Aorta (tissue), 5 donors: ENCODE measurements at regions not wholly inside any gene's neighbourhood (a gene's known extent, or its start where the extent isn't known, plus 50 kb on each side); places are given as distances from the start of the nearest gene placed in this dataset.

ENCODE experiments used
- ATAC-seq: fragments of 200-7000 bp; cut with Tn5 transposase; one replicate; pipeline ENCODE4 v1.9.1; 2022; ENCODE audit warnings: moderate library complexity; ENCODE audit not compliant: low FRiP score
- DNase-seq, 2 donors: peaks; one replicate each; pipeline ENCODE4 v3.0.0-alpha.2; 2020
- H3K27ac ChIP-seq, 2 donors: one replicate each; pipeline ENCODE4 v1.5.1; 2013; ENCODE audit warnings: low read length in 2 of 2, mild to moderate bottlenecking in 2 of 2, moderate library complexity in 2 of 2, control low read depth in 1 of 2, inconsistent platforms in 1 of 2, low read depth in 1 of 2
- H3K27me3 ChIP-seq, 2 donors: one replicate each; pipeline ENCODE4 v1.6.1; 2013; ENCODE audit warnings: control low read depth in 1 of 2, low read length in 1 of 2, mild to moderate bottlenecking in 1 of 2, moderate library complexity in 1 of 2; ENCODE audit not compliant: insufficient read depth in 2 of 2, control insufficient read depth in 1 of 2
- H3K36me3 ChIP-seq, 2 donors: one replicate each; pipeline ENCODE4 v1.6.1; 2013; ENCODE audit warnings: control low read depth in 1 of 2, low read length in 1 of 2, mild to moderate bottlenecking in 1 of 2; ENCODE audit not compliant: insufficient read depth in 2 of 2, control insufficient read depth in 1 of 2
- H3K4me1 ChIP-seq, 2 donors: one replicate each; pipeline ENCODE4 v1.6.1; 2013; ENCODE audit warnings: low read length in 2 of 2, control low read depth in 1 of 2, mild to moderate bottlenecking in 1 of 2, moderate library complexity in 1 of 2; ENCODE audit not compliant: insufficient read depth in 2 of 2, control insufficient read depth in 1 of 2
- H3K4me3 ChIP-seq, 2 donors: one replicate each; pipeline ENCODE4 v1.5.1; 2013; ENCODE audit warnings: low read length in 2 of 2, control low read depth in 1 of 2, mild to moderate bottlenecking in 1 of 2
- H3K9me3 ChIP-seq: one replicate; pipeline ENCODE4 v1.6.1; 2013; ENCODE audit warnings: mild to moderate bottlenecking, low read length; ENCODE audit not compliant: control insufficient read depth
- WGBS, 2 donors: extraction: QIAGEN DNeasy Blood & Tissue Kit; methylation state at CpG; one replicate each; pipeline ENCODE4 v1.1.7; 2013; 5-methylcytosine and 5-hydroxymethylcytosine counted together
- intact Hi-C, 2 donors: fragments of 100-400 bp; cut with DNase I; formaldehyde crosslinking; loops; one replicate each; pipeline versions ENCODE4 v1.14.2 to v1.15.0; 2022
- donor health status: healthy with polysubstance abuse.
- donor health status: Bipolar disorder and iron deficiency.
- donor health status: DM: no; HTN: no; CAD: no.
- donor health status: DM: no; HTN: no; CAD: no.
- donor health status: DM: yes; HTN: yes; CAD: no.

DNA sequence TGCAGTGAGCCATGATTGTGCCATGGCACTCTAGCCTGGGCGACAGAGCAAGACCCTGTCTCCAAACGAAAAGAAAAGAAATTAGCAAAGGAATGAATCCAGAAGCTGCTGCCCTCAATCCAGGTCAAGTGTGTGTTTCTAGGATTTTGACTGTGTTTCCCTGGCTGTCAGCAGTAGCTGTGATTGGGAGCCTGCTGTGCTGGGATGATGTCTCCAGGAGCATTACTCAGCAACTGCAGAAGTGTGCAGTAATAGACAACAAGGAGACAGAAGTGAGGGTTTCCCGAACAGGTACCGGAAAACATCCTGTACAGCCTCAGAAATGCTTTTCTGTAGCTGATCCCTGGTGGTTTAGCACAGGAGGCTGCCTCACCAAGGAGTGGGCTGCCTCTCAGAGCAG is 492.5 kb downstream of the FUT8 start:
- no peaks in the 10 kb centered on the region for H3K4me1 ChIP-seq
- WGBS, 2 donors = 71 to 78% methylated on average over 4 of the region's 4 CpGs
- DNase-seq (no peak), ATAC-seq (no peak)
- no peak overlapping the region for H3K4me3 ChIP-seq
- intact Hi-C loops = no loop called here
- no peaks in the 10 kb centered on the region for H3K27me3 ChIP-seq
- peaks cover 5% of the 10 kb centered on the region for H3K9me3 ChIP-seq
- no peak overlapping the region for H3K27ac ChIP-seq
- no peaks in the 10 kb centered on the region for H3K36me3 ChIP-seq

DNA sequence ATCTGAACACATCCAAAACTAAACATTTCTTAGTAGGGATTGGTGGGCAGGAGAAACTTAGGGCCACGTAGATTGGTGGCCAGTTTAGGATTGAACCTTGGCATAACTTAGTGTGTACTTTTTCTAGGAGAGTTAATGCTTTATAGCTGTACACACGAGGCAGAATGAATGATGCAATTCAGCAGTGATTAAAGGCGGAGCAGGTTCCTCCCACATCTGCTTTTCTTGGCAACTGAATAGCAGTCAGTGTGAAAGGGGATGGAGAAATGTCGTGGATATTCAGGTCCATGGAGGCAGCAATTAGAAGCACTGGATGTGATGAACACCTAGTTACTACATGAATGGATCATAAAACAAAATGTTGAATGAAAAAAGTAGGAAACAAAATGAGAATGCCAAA is 493.8 kb downstream of the FUT8 start:
- no peak overlapping the region for H3K4me3 ChIP-seq
- no peaks in the 10 kb centered on the region for H3K27me3 ChIP-seq
- 46 to 56% methylated on average over 4 of the region's 4 CpGs for WGBS, 2 donors
- H3K36me3 ChIP-seq = no peaks in the 10 kb centered on the region
- ATAC-seq = no peak
- intact Hi-C loops = no loop called here
- no peak for DNase-seq
- H3K9me3 ChIP-seq = peaks cover 2% of the 10 kb centered on the region
- H3K4me1 ChIP-seq = no peaks in the 10 kb centered on the region
- no peak overlapping the region for H3K27ac ChIP-seq

DNA sequence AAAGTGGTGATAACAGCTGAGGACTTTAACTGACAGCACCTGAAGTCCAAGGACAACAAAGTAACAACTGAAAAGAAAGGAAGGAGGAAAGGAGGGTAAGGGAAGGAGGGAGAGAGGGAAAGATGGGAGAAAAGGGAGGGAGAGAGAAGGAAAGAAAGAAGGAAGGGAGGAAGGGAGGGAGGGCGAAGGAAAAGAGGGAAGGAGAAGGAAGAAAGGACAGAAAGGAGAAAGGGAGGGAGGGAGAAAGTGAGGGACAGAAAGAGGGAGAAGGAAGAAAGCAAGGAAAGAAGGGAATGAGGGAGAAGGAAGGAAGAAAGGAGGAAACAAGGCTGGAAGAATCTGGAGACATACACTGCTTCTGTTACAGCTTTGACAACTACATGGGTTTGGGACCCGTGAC is 494.4 kb downstream of the FUT8 start:
- no peak overlapping the region for H3K27ac ChIP-seq
- H3K36me3 ChIP-seq = no peaks in the 10 kb centered on the region
- H3K9me3 ChIP-seq = no peaks in the 10 kb centered on the region
- WGBS, 2 donors = 86 to 88% methylated on average over 2 of the region's 2 CpGs
- no peak overlapping the region for H3K4me3 ChIP-seq
- intact Hi-C loops = no loop called here
- no peak for DNase-seq
- no peaks in the 10 kb centered on the region for H3K27me3 ChIP-seq
- ATAC-seq = no peak
- H3K4me1 ChIP-seq = no peaks in the 10 kb centered on the region

DNA sequence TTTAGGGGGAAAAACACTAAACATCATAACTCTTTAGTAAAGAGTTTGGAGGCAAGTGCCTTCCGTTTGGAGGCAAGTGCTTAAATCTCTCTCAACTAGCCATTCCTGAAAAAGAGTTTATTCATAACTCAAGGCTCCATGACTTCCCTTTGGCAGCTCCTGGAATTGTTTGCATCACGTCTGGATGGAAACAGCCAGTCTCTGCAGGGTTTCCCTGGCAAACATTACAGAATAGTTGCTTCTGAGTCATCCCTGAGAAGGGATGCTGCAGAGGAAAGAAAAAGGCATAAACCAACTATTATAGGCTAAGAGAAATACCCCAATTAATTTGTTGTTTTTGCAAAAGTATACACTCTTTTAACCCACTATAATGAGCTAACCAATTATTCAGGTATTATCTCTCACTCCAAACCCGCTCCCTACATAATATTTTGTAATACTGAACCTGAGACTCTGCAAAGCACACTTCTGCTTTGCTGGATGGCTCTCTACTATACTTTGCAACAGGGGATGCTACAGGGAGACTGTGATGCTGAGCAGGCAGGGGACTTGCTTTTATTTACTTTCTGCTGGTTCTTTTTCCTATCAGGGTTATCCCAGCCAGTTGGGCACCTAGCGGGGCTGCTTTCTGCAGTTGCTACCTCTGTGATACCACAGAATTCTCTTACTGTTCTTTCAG is 497.7 kb downstream of the FUT8 start:
- Histone ChIP-seq H3K27ac (no peak overlapping the region), H3K27me3 (no peaks in the 10 kb centered on the region), H3K36me3 (no peaks in the 10 kb centered on the region), H3K4me1 (no peaks in the 10 kb centered on the region), H3K4me3 (no peak overlapping the region), H3K9me3 (no peaks in the 10 kb centered on the region)
- DNase-seq (no peak), ATAC-seq (no peak)
- intact Hi-C loops = no loop called here
- 52 to 57% methylated on average over 4 of the region's 4 CpGs for WGBS, 2 donors

- intact Hi-C loops = no loop called here
- no peaks in the 10 kb centered on the region for H3K36me3 ChIP-seq
- ATAC-seq (no peak), DNase-seq (no peak)
- H3K4me3 ChIP-seq = no peak overlapping the region
- H3K9me3 ChIP-seq = no peaks in the 10 kb centered on the region
- H3K27me3 ChIP-seq = no peaks in the 10 kb centered on the region
- no peak overlapping the region for H3K27ac ChIP-seq
- no peaks in the 10 kb centered on the region for H3K4me1 ChIP-seq
These were observed 502.6 kb downstream of the FUT8 start for GRCh38 chr14:65915125-65915524.

DNA sequence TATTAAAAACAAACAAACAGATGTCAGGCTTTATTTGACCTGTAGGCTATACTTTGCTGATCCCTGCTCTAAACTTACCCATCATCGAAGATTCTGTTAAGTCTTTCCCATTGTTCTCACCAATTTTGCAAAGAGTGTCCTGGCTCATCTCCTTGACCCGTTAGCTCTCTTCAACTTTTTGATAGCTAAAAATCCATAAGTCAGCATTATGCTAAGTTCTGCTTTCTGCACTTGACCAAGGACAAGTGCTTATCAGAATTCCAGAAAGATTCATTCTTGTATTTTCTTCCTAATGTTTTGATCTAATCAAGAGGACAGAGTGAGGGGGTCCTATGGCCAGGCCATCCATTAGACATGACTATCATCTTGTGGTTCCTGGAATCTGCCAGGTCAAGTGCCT is 503.5 kb downstream of the FUT8 start:
- no peaks in the 10 kb centered on the region for H3K27me3 ChIP-seq
- intact Hi-C loops = no loop called here
- 80 to 83% methylated on average over 2 of the region's 2 CpGs for WGBS, 2 donors
- no peaks in the 10 kb centered on the region for H3K4me1 ChIP-seq
- H3K36me3 ChIP-seq = no peaks in the 10 kb centered on the region
- no peak overlapping the region for H3K27ac ChIP-seq
- DNase-seq = no peak
- no peak for ATAC-seq
- no peak overlapping the region for H3K4me3 ChIP-seq
- no peaks in the 10 kb centered on the region for H3K9me3 ChIP-seq

GRCh38 chr14:65920996-65921395 is 508.5 kb downstream of the FUT8 start:
- Histone ChIP-seq H3K27me3 (no peaks in the 10 kb centered on the region), H3K36me3 (no peaks in the 10 kb centered on the region), H3K9me3 (no peaks in the 10 kb centered on the region), H3K4me3 (no peak overlapping the region), H3K27ac (no peak overlapping the region), H3K4me1 (no peaks in the 10 kb centered on the region)
- DNase-seq (no peak), ATAC-seq (no peak)
- 68 to 76% methylated on average over 2 of the region's 2 CpGs for WGBS, 2 donors
- intact Hi-C loops = no loop called here

DNA sequence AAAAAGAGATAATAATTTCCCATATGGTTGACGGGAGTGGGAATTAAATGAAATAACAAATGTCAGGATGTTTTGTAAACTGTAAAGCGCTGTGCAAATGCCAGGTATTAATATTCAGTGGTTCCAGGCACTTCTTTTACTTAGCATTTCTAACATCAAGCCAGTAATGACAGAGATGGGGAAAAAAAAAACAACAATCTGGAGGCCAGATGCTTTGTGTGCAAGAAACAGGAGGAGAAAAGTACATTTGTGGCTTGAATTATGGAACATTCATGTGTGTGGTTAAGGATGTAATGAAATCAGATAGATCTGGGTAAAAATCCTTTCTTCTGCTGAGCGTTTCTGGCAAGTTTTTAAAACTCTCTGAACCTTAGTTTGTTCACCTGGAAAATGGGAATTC is 509.6 kb downstream of the FUT8 start:
- H3K36me3 ChIP-seq = no peaks in the 10 kb centered on the region
- no peak overlapping the region for H3K27ac ChIP-seq
- no peaks in the 10 kb centered on the region for H3K4me1 ChIP-seq
- DNase-seq (no peak), ATAC-seq (no peak)
- no peak overlapping the region for H3K4me3 ChIP-seq
- H3K27me3 ChIP-seq = no peaks in the 10 kb centered on the region
- no peaks in the 10 kb centered on the region for H3K9me3 ChIP-seq
- 74 to 83% methylated on average over 3 of the region's 3 CpGs for WGBS, 2 donors
- intact Hi-C loops = no loop called here

DNA sequence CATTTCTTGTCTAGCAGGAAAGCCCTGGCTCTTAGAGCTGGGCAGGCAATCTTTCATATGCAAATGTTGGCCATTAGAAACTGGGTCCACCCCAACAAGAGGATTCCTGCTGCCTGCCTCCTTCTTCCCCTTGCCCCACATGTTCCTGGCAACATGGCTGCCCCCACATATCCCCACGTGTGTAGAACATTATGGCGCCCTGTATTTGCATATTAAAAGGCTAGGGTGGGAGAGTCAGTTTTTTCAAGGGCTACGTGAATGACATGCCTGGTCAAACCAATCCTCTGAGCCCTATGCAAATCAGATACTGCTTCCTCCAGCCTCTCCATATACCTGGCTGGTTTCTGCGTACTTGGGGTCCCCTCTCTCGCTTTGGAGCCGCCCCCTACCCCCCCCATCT is 514.0 kb downstream of the FUT8 start:
- ATAC-seq = no peak

More for the DNA sequence above, 514.0 kb downstream of the FUT8 start:
- no peak for DNase-seq
- intact Hi-C loops = no loop called here
- Histone ChIP-seq H3K9me3 (no peaks in the 10 kb centered on the region), H3K4me3 (no peak overlapping the region), H3K27ac (no peak overlapping the region), H3K4me1 (no peaks in the 10 kb centered on the region), H3K36me3 (no peaks in the 10 kb centered on the region), H3K27me3 (no peaks in the 10 kb centered on the region)
- WGBS, 2 donors = 42 to 50% methylated on average over 6 of the region's 6 CpGs
